DND-41 (cell line): ENCODE measurements at regions not wholly inside any gene's neighbourhood (a gene's known extent, or its start where the extent isn't known, plus 50 kb on each side); places are given as distances from the start of the nearest gene placed in this dataset.

Source experiments
- EZH2 ChIP-seq: IDR thresholded peaks from 3 replicates; pipeline ENCODE4 v1.6.1; 2012; ENCODE audit warnings: borderline replicate concordance, low read depth, mild to moderate bottlenecking, moderate library complexity, low read length, inconsistent platforms; ENCODE audit not compliant: severe bottlenecking
- TF ChIP-seq, protein P1 (sequence below): IDR thresholded peaks from 2 replicates; pipeline ENCODE4 v1.5.1; 2012; ENCODE audit warnings: borderline replicate concordance, low read length, moderate library complexity, mild to moderate bottlenecking; ENCODE audit not compliant: poor library complexity, severe bottlenecking; ENCODE audit errors: extremely low read depth

DNA sequence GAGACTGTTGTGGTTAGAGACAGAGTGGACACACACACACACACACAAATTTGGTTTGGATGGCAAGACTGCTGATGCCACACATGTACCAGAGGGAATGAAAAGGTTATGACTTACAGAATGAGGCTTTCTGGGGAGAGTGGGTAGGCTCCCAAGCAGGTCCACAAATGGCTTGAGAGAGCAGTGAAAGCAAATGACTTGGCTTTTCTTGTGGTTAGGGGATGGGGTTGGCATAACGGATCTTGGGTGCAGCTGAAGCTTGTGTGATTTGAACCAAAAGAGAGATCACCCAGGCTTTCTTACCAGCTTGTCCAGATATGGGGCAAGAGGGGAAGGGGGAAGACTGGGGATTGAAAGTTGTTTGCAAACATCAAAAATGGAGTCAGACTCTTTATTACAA, 73.9 kb upstream of the OLIG3 start:
- TF ChIP-seq EZH2: no peak
- TF ChIP-seq, protein P1, sequence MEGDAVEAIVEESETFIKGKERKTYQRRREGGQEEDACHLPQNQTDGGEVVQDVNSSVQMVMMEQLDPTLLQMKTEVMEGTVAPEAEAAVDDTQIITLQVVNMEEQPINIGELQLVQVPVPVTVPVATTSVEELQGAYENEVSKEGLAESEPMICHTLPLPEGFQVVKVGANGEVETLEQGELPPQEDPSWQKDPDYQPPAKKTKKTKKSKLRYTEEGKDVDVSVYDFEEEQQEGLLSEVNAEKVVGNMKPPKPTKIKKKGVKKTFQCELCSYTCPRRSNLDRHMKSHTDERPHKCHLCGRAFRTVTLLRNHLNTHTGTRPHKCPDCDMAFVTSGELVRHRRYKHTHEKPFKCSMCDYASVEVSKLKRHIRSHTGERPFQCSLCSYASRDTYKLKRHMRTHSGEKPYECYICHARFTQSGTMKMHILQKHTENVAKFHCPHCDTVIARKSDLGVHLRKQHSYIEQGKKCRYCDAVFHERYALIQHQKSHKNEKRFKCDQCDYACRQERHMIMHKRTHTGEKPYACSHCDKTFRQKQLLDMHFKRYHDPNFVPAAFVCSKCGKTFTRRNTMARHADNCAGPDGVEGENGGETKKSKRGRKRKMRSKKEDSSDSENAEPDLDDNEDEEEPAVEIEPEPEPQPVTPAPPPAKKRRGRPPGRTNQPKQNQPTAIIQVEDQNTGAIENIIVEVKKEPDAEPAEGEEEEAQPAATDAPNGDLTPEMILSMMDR: no peak
